ENCODE measurements at regions not wholly inside any gene's neighbourhood (a gene's known extent, or its start where the extent isn't known, plus 50 kb on each side); places are given as distances from the start of the nearest gene placed in this dataset.
"Not testable (repeated sequence)": the region's sequence is repeated elsewhere in the genome, so short reads cannot be mapped to it uniquely, and the experiment has no call there.

- no peak overlapping the region for H3K4me3 ChIP-seq
- no peaks in the 10 kb centered on the region for H3K9me3 ChIP-seq
- 96 to 97% methylated on average over 3 of the region's 3 CpGs for WGBS, 2 donors (ENCODE audit: low coverage in 1 of 2)
- no peaks in the 10 kb centered on the region for H3K27me3 ChIP-seq
- TF ChIP-seq CTCF (IDR thresholded peaks at IDR 0.05) (no peak), POLR2A (IDR thresholded peaks at IDR 0.05) (no peak), POLR2AphosphoS5 (IDR thresholded peaks at IDR 0.05) (no peak), EP300 (IDR thresholded peaks at IDR 0.05) (no peak)
- no peak for ATAC-seq
- H3K36me3 ChIP-seq, result no peaks in the 10 kb centered on the region
- no peaks in the 10 kb centered on the region for H3K4me1 ChIP-seq
- H3K27ac ChIP-seq, result no peak overlapping the region
These were observed 1126.4 kb upstream of the CITED2 start for GRCh38 chr6:140500849-140501248.

GRCh38 chr6:140499607-140500006 lies 1125.2 kb upstream of the CITED2 start:
- Histone ChIP-seq H3K36me3 (no peaks in the 10 kb centered on the region), H3K9me3 (no peaks in the 10 kb centered on the region), H3K27ac (no peak overlapping the region), H3K4me3 (no peak overlapping the region), H3K27me3 (no peaks in the 10 kb centered on the region), H3K4me1 (no peaks in the 10 kb centered on the region)
- 94 to 100% methylated on average over 1 of the region's 1 CpG for WGBS, 2 donors (ENCODE audit: low coverage in 1 of 2)
- no peak for ATAC-seq
- TF ChIP-seq POLR2A (IDR thresholded peaks at IDR 0.05), result no peak
- TF ChIP-seq CTCF (IDR thresholded peaks at IDR 0.05), result no peak
- TF ChIP-seq POLR2AphosphoS5 (IDR thresholded peaks at IDR 0.05), result no peak
- TF ChIP-seq EP300 (IDR thresholded peaks at IDR 0.05), result no peak

- 80 to 89% methylated on average over 8 of the region's 8 CpGs for WGBS, 2 donors (ENCODE audit: low coverage in 1 of 2)
- Histone ChIP-seq H3K27ac (no peak overlapping the region), H3K9me3 (no peaks in the 10 kb centered on the region), H3K27me3 (no peaks in the 10 kb centered on the region), H3K4me3 (no peak overlapping the region), H3K36me3 (no peaks in the 10 kb centered on the region), H3K4me1 (no peaks in the 10 kb centered on the region)
- TF ChIP-seq POLR2AphosphoS5 (IDR thresholded peaks at IDR 0.05) (no peak), POLR2A (IDR thresholded peaks at IDR 0.05) (no peak), CTCF (IDR thresholded peaks at IDR 0.05) (no peak), EP300 (IDR thresholded peaks at IDR 0.05) (no peak)
- ATAC-seq, result no peak
These were observed 1120.1 kb upstream of the CITED2 start for GRCh38 chr6:140494321-140495108.

GRCh38 chr6:140493470-140493869 lies 1119.0 kb upstream of the CITED2 start:
- H3K27ac ChIP-seq, H3K4me3 ChIP-seq, H3K36me3 ChIP-seq, ATAC-seq, H3K9me3 ChIP-seq, H3K27me3 ChIP-seq, H3K4me1 ChIP-seq: not testable (repeated sequence)
- WGBS, 2 donors (ENCODE audit: low coverage in 1 of 2), result 88 to 100% methylated on average over 1 of the region's 4 CpGs

- Histone ChIP-seq H3K4me3 (no peak overlapping the region), H3K9me3 (peaks cover 0 to 7% (median 0%) of the 10 kb centered on the region in 3 donors), H3K27me3 (no peaks in the 10 kb centered on the region), H3K4me1 (peaks cover 0 to 19% (median 6%) of the 10 kb centered on the region in 3 donors), H3K36me3 (no peaks in the 10 kb centered on the region), H3K27ac (no peak overlapping the region)
- no peak for TF ChIP-seq EP300 (IDR thresholded peaks at IDR 0.05)
- no peak for TF ChIP-seq POLR2A (IDR thresholded peaks at IDR 0.05)
- TF ChIP-seq CTCF (IDR thresholded peaks at IDR 0.05), result no peak
- TF ChIP-seq POLR2AphosphoS5 (IDR thresholded peaks at IDR 0.05), result no peak
- WGBS, 2 donors (ENCODE audit: low coverage in 1 of 2), result 88 to 100% methylated on average over 2 of the region's 2 CpGs
- no peak for ATAC-seq
These were observed 1115.6 kb upstream of the CITED2 start for GRCh38 chr6:140490081-140490480.
